SK-N-MC (cell line): ENCODE measurements at regions not wholly inside any gene's neighbourhood (a gene's known extent, or its start where the extent isn't known, plus 50 kb on each side); places are given as distances from the start of the nearest gene placed in this dataset.

ENCODE experiments used
- DNase-seq: peaks from one replicate; pipeline ENCODE4 v3.0.0-alpha.2; 2011; ENCODE audit warnings: low read depth, low spot score
- H3K27ac ChIP-seq: fragments of 200-600 bp; sonication (generic); 2 replicates; pipeline ENCODE4 v1.5.1; 2016; ENCODE audit warnings: mixed run types
- H3K36me3 ChIP-seq: fragments of 200-600 bp; sonication (generic); 2 replicates; pipeline ENCODE4 v1.6.1; 2017; ENCODE audit warnings: antibody characterized with exemption, low read length, mixed read lengths; ENCODE audit not compliant: insufficient read depth
- H3K4me3 ChIP-seq: fragments of 200-600 bp; sonication (generic); 2 replicates; pipeline ENCODE4 v1.5.1; 2016
- H3K9ac ChIP-seq: fragments of 200-600 bp; sonication (generic); 2 replicates; pipeline ENCODE4 v1.8.0; 2017; ENCODE audit warnings: mixed run types, mixed read lengths; ENCODE audit not compliant: insufficient read length
- H3K9me3 ChIP-seq: fragments of 200-600 bp; sonication (generic); 2 replicates; pipeline ENCODE4 v1.6.1; 2017; ENCODE audit warnings: low read depth, mild to moderate bottlenecking, antibody characterized with exemption, low read length, moderate library complexity, mixed read lengths
- EZH2 ChIP-seq: fragments of 200-600 bp; sonication (generic); IDR thresholded peaks from one replicate; pipeline ENCODE4 v1.6.1; 2017; ENCODE audit warnings: antibody characterized with exemption
- FOXP2 ChIP-seq: optimal IDR thresholded peaks from 2 replicates; pipeline ENCODE3; 2011; ENCODE audit warnings: mild to moderate bottlenecking, moderate library complexity; ENCODE audit not compliant: insufficient read depth; ENCODE audit errors: extremely low read length, control extremely low read depth
- POLR2AphosphoS5 ChIP-seq: IDR thresholded peaks from 2 replicates; pipeline ENCODE4 v1.6.1; 2012; ENCODE audit warnings: mild to moderate bottlenecking, low read depth, low read length, borderline replicate concordance

DNA sequence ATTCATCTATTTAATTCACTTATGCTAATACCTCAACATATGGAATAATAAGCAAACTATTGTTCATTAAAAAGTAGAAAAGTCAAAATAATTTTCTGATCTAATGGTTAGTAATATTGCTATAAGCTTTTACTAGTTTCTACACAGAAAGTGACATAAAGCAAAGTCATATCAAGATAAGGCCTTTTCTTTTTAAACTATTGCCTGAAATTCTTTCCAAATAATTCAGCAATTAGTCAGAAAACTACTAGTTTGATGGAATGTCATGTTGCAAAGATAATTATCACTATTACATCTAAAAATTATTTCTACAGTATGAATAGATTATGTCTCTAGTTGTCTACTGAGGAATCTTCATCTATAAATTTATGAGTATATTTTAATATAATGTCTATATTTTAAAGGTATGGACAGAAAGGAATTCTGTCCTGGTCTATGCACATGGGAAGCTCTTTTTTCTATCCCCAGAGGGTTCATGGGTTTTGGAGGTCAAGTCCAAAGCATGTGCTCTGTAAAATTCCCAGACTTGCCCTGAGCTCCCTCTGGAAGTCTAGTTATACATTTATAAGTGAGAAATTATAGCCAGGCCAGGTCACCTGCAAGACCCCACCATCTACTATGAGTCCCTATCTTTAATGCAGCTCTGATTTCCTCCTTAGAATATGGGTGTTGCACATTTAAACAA is 84.6 kb upstream of the DPYD start:
- TF ChIP-seq EZH2 (no peak), FOXP2 (no peak), POLR2AphosphoS5 (no peak)

DNA sequence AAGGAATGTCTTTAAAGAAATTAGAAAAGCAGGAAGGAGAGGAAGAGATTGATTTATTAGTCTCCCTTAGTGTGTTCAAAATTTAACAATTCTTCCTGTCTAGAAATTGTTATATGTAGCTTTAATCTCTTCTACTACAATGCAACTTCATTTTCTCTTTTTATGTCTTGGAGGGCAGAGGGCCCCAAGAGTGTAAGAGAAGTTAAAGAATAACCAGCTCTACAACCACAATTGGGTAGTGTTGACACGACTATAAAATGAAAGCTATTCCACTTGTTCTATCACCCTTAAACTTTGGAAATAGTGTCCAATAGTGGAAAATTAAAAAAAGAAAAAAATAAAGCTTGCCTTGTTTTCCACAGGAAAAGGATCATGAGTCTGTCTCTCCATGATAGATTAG is 82.6 kb upstream of the DPYD start:
- DNase-seq = no peak
- TF ChIP-seq EZH2 (no peak), POLR2AphosphoS5 (no peak), FOXP2 (no peak)
- no peak overlapping the region for H3K9ac ChIP-seq

More for the DNA sequence above, 84.6 kb upstream of the DPYD start:
- no peaks in the 10 kb centered on the region for H3K9me3 ChIP-seq
- no peak for DNase-seq
- H3K27ac ChIP-seq = no peak overlapping the region
- no peaks in the 10 kb centered on the region for H3K36me3 ChIP-seq
- H3K9ac ChIP-seq = no peak overlapping the region
- H3K4me3 ChIP-seq = no peak overlapping the region

DNA sequence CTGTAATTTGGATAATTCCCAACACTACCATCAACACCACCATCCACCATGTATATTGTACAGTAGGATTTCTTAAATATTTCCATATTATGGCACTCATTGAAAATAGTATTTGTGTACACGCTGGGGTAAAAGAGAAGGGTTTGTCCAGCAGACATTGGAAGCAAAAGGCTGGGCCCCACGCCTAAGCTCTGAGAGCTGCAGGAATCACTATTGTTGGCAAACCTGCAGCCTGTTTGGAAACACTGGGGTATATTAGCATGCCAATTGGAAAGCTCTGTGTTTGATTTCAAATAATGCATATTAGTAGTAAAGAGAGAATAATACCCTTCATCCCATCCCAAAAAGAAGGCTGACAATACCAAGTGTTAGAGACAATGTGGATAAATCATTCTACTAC is 81.5 kb upstream of the DPYD start:
- no peak for TF ChIP-seq POLR2AphosphoS5
- no peak for TF ChIP-seq FOXP2
- no peak for TF ChIP-seq EZH2
- DNase-seq = no peak
- Histone ChIP-seq H3K9ac (no peak overlapping the region), H3K4me3 (no peak overlapping the region), H3K36me3 (no peaks in the 10 kb centered on the region), H3K27ac (no peak overlapping the region), H3K9me3 (no peaks in the 10 kb centered on the region)

More for the DNA sequence above, 82.6 kb upstream of the DPYD start:
- Histone ChIP-seq H3K36me3 (no peaks in the 10 kb centered on the region), H3K4me3 (no peak overlapping the region), H3K9me3 (no peaks in the 10 kb centered on the region), H3K27ac (no peak overlapping the region)

DNA sequence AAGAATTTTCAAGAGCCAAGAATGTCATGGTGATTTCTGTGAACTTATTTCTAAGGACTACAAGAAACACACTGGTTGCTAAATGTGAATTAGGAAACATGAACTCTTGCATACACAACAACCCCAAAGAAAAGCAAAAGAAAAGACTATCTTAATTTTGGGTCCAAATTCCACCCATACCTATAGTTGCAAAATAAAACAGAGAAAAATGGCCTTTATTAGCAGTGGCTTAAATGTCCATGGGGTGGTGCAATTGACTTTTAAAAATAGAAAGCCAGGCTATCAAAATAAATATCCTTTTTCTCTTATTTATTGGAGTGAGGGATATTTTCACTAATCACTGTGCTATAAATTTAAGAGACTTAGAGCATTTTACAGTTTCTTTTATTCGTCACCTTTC is 80.9 kb upstream of the DPYD start:
- H3K36me3 ChIP-seq = no peaks in the 10 kb centered on the region
- no peaks in the 10 kb centered on the region for H3K9me3 ChIP-seq
- DNase-seq = no peak
- H3K27ac ChIP-seq = no peak overlapping the region
- no peak for TF ChIP-seq EZH2
- no peak for TF ChIP-seq POLR2AphosphoS5
- TF ChIP-seq FOXP2 = no peak
- H3K9ac ChIP-seq = no peak overlapping the region
- H3K4me3 ChIP-seq = no peak overlapping the region

DNA sequence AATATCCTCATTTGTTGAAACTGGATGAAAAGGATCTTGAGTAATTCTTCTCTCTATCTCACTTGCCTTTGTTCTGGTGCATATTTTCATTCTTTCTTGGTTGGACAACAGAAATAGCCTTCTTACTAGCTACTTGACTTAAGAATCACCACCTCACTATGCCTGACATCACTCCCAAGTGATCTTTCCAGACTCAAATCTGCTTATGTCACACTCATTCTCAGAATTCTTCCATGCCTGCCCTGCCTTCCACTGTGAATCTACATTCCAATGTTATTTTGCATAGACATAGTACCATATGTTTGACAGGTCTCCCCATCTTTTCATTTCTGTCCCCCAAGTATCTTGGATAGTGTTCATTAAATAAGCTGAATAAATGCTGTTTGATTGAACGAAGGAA is 78.5 kb upstream of the DPYD start:
- no peaks in the 10 kb centered on the region for H3K9me3 ChIP-seq
- H3K36me3 ChIP-seq = no peaks in the 10 kb centered on the region
- no peak overlapping the region for H3K27ac ChIP-seq
- H3K4me3 ChIP-seq = no peak overlapping the region
- no peak overlapping the region for H3K9ac ChIP-seq
- no peak for TF ChIP-seq EZH2
- no peak for TF ChIP-seq FOXP2
- no peak for TF ChIP-seq POLR2AphosphoS5
- DNase-seq = no peak

DNA sequence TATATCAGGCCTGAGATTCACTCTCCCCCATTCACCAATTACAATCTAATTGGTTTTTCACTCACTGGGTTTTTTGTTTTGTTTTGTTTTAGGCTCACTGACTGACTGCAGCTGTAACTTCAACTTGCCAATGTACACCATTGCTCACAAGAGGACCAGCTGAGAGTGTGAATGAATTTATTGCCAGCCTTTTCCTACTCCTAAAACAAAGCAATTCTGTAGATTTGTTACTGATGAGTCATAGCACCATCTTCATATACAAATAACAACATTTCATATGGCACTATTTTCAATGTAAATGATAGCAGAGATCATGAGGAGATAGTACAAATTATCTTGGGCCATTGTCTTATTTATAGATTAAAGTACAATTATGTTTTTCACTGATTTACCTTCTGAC is 76.0 kb upstream of the DPYD start:
- no peak overlapping the region for H3K4me3 ChIP-seq
- TF ChIP-seq EZH2 (no peak), POLR2AphosphoS5 (no peak), FOXP2 (no peak)
- H3K27ac ChIP-seq = no peak overlapping the region
- no peaks in the 10 kb centered on the region for H3K36me3 ChIP-seq
- no peaks in the 10 kb centered on the region for H3K9me3 ChIP-seq
- H3K9ac ChIP-seq = no peak overlapping the region
- no peak for DNase-seq

DNA sequence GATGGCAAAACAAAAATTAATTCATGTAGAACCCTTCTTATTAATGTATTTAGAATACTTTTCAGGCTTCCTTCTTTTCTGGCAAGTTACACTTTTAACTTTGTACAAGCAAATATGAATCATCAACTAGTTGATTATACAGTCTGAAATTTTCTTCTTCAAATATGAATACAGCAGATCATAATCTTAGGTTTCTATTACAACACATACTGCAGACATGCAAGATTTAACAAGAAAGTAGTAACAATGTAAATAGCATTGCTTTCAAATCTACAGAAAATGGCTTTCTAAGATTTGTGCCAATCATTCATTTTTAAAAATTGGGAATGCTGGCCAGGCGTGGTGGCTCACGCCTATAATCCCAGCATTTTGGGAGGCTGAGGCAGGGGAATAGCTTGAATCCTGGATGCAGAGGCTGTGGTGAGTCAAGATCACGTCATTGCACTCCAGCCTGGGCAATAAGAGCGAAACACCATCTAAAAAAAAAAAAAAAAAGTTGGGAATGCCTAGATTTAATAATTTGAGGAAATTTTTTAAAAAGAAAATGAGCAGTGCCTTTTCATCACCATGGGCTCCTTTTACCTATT is 68.4 kb upstream of the DPYD start:
- H3K9me3 ChIP-seq = no peaks in the 10 kb centered on the region
- no peak overlapping the region for H3K9ac ChIP-seq
- no peak for TF ChIP-seq FOXP2
- no peak for TF ChIP-seq POLR2AphosphoS5
- TF ChIP-seq EZH2 = no peak
- H3K36me3 ChIP-seq = no peaks in the 10 kb centered on the region
- no peak for DNase-seq
- no peak overlapping the region for H3K27ac ChIP-seq
- no peak overlapping the region for H3K4me3 ChIP-seq

DNA sequence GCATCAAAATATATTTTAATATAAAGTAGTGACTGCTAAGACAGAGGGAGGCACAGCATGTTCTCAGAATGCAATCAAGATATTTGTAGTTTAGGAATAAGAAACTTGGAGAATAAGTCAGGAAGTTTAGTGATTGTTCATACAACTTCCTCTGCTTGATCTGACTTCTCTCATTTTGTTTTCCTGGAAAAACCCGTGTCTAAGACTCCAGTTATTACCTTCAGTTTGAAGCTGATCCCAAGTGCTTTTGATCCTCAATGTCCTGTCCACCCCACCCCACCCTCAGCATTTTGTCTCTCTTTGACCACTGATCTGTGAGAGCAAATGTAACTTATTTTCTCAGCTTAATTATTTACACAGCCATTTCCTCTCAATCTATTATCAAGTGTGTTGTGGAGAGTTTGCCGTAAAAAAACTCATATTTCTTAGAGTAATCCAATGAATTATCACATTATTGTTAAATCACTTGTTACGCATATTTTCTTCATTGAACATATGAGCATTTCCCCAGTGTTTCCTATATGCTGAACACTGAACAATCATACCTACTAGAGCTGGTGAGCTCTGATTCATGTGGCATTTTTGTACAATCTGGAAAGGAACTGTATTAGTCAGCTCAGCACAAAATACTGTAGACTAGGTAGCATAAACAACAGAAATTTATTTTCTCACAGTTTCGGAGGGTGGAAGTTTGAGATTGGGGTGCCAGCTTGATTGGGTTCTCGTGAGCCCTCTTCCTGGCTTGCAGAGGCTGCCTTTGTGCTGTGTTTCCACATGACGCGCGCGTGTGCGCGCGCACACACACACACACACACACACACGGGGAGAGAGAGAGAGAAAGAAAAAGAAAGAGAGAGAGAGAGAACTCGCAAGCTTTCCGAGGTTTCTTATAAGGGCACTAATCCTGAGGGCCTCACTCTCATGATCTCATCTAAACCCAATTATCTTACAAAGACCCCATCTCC is 65.5 kb upstream of the DPYD start:
- Histone ChIP-seq H3K36me3 (no peaks in the 10 kb centered on the region), H3K9me3 (no peaks in the 10 kb centered on the region), H3K9ac (no peak overlapping the region), H3K27ac (no peak overlapping the region), H3K4me3 (no peak overlapping the region)
- TF ChIP-seq POLR2AphosphoS5 (no peak), FOXP2 (no peak), EZH2 (no peak)
- no peak for DNase-seq
